GM23248 (cell line): ENCODE measurements at regions not wholly inside any gene's neighbourhood (a gene's known extent, or its start where the extent isn't known, plus 50 kb on each side); places are given as distances from the start of the nearest gene placed in this dataset.

Experiments
- EZH2 ChIP-seq: fragments of 200-600 bp; sonication (generic); IDR thresholded peaks from 2 replicates; pipeline ENCODE4 v1.6.1; 2018; ENCODE audit warnings: antibody characterized with exemption, mild to moderate bottlenecking; ENCODE audit not compliant: insufficient read depth, poor library complexity, severe bottlenecking
- EZH2phosphoT487 ChIP-seq: fragments of 200-600 bp; sonication (generic); IDR thresholded peaks from 2 replicates; pipeline ENCODE4 v1.6.1; 2018; ENCODE audit warnings: antibody characterized with exemption, moderate library complexity, mild to moderate bottlenecking, low read depth; ENCODE audit not compliant: insufficient read depth

DNA sequence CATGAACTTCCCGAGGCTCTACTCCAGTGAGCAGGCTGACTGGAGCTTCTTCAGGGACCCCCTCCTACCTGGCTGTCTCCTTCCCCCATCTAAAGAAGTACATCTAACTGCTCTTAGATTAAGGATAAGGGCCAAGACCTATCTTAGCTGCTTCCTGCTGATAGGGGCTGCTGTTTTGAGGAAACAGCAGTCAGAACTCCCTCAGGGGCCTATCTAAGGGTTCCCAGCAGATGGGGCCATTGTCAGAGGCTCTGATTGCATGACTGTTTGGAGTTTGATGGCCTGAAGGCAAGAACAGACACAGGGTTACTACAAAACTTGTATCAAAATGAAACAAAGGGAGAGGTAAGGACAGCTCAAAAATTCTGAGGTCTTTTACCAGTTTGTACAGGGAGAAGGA, 2636.9 kb upstream of the PCDH20 start:
- TF ChIP-seq EZH2 = no peak
- TF ChIP-seq EZH2phosphoT487 = no peak
